ENCODE measurements at regions not wholly inside any gene's neighbourhood (a gene's known extent, or its start where the extent isn't known, plus 50 kb on each side); places are given as distances from the start of the nearest gene placed in this dataset.

- DNase-seq (ENCODE audit: low read depth): no peak
- TF ChIP-seq, protein P1, sequence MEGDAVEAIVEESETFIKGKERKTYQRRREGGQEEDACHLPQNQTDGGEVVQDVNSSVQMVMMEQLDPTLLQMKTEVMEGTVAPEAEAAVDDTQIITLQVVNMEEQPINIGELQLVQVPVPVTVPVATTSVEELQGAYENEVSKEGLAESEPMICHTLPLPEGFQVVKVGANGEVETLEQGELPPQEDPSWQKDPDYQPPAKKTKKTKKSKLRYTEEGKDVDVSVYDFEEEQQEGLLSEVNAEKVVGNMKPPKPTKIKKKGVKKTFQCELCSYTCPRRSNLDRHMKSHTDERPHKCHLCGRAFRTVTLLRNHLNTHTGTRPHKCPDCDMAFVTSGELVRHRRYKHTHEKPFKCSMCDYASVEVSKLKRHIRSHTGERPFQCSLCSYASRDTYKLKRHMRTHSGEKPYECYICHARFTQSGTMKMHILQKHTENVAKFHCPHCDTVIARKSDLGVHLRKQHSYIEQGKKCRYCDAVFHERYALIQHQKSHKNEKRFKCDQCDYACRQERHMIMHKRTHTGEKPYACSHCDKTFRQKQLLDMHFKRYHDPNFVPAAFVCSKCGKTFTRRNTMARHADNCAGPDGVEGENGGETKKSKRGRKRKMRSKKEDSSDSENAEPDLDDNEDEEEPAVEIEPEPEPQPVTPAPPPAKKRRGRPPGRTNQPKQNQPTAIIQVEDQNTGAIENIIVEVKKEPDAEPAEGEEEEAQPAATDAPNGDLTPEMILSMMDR (IDR thresholded peaks at IDR 0.05; ENCODE audit: insufficient read depth, low read depth, low read length, missing control alignments): no peak
- no peak overlapping the region for H3K4me3 ChIP-seq (ENCODE audit: low read depth, low read length)
These were observed 269.9 kb downstream of the SPRY1 start for GRCh38 chr4:123666486-123666885.

- DNase-seq (ENCODE audit: low read depth): no peak
- TF ChIP-seq, protein P1 (IDR thresholded peaks at IDR 0.05; ENCODE audit: insufficient read depth, low read depth, low read length, missing control alignments): no peak
- no peak overlapping the region for H3K4me3 ChIP-seq (ENCODE audit: low read depth, low read length)
These were observed 270.9 kb downstream of the SPRY1 start for GRCh38 chr4:123667496-123667895.

GRCh38 chr4:123667991-123668390, 271.4 kb downstream of the SPRY1 start:
- no peak for DNase-seq (ENCODE audit: low read depth)
- no peak overlapping the region for H3K4me3 ChIP-seq (ENCODE audit: low read depth, low read length)
- TF ChIP-seq, protein P1 (IDR thresholded peaks at IDR 0.05; ENCODE audit: insufficient read depth, low read depth, low read length, missing control alignments): no peak

DNA sequence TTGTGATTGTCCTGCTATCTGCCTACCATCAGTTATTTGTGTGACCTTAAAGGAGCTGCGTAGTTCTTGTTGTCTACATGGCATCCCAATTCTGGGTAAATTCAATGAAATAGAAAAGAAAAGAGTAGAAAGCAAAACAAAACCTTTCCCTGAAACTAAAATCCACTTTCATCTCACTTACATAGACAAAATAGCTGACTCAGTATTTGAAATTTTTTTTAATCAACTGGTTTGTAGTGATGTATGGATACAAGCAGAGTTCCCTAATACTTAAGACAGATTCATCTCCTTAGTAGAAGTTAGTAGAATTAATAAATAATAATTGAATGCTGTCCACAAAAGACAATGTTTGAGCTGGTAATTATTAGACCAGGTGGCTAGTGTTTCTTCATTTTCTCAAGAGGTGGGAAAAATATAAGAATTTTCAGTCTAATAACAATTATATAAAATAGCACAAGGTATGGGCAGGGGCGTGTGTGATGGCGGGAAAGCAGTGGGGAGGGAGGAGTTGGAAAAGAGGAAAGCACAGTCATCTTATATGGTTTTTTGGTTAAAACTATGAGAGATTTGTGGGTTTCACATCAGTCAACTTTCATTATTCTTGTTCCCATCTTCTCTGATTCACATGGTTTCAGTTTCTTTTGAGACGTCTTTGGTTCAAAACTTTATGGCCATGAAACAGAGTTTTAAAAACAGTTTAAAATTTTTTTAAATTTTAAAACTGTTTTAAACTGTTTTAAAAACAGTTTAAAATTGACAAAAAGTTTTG, 275.2 kb downstream of the SPRY1 start:
- H3K4me3 ChIP-seq (ENCODE audit: low read depth, low read length): no peak overlapping the region
- peak; percentile 62 for DNase-seq (ENCODE audit: low read depth)
- TF ChIP-seq, protein P1 (IDR thresholded peaks at IDR 0.05; ENCODE audit: insufficient read depth, low read depth, low read length, missing control alignments): no peak

- TF ChIP-seq, protein P1 (IDR thresholded peaks at IDR 0.05; ENCODE audit: insufficient read depth, low read depth, low read length, missing control alignments): no peak
- no peak for DNase-seq (ENCODE audit: low read depth)
- H3K4me3 ChIP-seq (ENCODE audit: low read depth, low read length): no peak overlapping the region
These were observed 276.4 kb downstream of the SPRY1 start for GRCh38 chr4:123672987-123673386.

DNA sequence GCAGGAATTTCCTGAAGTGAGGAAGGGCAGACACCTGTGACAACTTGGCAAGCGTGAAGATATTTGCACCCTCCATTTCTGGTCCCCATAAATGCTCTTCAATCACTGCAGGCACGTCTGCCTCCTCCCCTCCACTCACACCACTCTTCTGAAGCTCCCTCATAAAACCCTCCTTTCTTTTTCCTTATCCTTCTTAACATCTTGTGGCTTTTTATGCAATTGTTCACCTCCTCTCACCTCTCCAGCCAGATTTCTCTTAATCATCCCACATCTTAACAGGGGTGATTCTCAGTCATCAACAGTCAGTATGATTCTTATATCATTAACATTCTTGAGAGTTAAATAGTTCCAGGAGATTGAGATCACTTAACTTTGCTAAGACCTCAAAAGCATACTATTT, 277.4 kb downstream of the SPRY1 start:
- TF ChIP-seq, protein P1 (IDR thresholded peaks at IDR 0.05; ENCODE audit: insufficient read depth, low read depth, low read length, missing control alignments): no peak
- no peak overlapping the region for H3K4me3 ChIP-seq (ENCODE audit: low read depth, low read length)
- DNase-seq (ENCODE audit: low read depth): no peak

All from GM12865 (cell line).